ENCODE measurements at regions not wholly inside any gene's neighbourhood (a gene's known extent, or its start where the extent isn't known, plus 50 kb on each side); places are given as distances from the start of the nearest gene placed in this dataset.
A peak's percentile ranks its signal among the peaks of the same experiment; 100 is the strongest.
"Not testable (repeated sequence)": the region's sequence is repeated elsewhere in the genome, so short reads cannot be mapped to it uniquely, and the experiment has no call there.

DNA sequence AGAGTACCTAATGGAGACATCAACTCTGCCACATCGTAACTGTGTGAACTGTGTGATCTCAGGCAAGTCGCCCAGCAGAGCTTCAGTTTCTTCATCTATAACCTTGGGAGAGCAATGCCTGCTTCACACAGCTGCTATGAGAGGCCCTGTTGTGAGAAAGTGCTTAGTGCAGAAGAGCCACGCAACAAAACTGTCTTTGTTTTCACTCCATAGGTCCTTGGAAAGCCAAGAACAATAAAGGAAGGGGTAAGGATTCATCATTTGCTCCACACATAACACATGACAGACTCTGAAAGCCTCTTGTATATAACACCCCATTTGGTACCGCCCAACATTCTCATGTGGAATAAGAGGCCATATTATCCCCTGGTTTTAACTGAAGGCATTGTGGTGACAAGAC, 231.9 kb upstream of the ISX start:
- no peak for DNase-seq (ENCODE audit: low spot score)

DNA sequence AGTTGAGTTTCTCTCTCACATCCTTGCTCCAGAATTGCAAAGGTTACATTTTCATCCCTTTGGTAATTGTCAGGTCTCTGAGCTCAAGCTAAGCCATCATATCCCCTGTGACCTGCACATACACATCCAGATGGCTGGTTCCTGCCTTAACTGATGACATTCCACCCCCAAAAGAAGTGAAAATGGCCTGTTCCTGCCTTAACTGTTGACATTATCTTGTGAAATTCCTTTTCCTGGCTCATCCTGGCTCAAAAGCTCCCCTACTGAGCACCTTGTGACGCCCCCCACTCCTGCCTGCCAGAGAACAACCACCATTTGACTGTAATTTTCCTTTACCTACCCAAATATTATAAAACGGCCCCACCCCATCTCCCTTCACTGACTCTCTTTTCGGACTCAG, 231.4 kb upstream of the ISX start:
- DNase-seq (ENCODE audit: low spot score), result not testable (repeated sequence)

DNA sequence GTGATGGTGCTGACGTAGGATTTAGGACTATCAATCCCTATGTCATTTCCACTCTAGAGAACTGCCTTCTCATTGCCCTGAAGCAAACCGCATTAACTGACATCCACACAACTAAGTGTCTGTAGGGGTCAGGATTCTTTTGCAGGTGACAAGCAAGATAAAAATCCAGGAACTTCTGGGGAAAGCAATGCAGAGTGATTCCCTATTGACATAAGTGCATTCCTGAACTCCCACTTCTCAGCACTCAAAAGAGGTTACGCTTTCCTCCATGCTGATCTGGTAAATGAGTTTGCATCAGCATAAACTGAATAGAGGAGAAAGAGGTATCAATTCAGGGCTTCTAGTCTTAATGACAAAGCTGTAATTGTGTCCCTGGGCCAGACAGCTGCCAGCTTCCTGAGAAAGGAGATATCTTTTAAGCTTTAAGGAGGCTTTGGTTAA, 224.6 kb upstream of the ISX start:
- DNase-seq (ENCODE audit: low spot score), result no peak

DNA sequence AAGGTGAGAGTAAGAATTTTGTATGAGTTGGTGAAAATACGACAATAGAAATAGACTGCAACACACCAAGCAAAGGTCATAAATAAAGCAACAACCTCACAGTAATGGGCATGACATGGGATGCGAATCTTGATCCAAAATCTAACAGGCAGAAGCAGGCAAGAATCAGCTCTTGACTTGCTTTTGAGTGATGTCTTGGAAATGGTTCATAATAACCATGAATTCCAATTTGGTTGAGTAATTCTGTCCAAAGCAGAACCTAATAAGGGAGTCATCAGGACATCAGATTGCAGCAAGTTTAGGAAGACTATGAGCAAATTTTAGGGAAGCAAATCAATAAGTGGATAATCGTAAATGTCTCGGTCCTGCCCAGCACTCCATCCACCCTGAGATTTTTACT, 224.0 kb upstream of the ISX start:
- no peak for DNase-seq (ENCODE audit: low spot score)

DNA sequence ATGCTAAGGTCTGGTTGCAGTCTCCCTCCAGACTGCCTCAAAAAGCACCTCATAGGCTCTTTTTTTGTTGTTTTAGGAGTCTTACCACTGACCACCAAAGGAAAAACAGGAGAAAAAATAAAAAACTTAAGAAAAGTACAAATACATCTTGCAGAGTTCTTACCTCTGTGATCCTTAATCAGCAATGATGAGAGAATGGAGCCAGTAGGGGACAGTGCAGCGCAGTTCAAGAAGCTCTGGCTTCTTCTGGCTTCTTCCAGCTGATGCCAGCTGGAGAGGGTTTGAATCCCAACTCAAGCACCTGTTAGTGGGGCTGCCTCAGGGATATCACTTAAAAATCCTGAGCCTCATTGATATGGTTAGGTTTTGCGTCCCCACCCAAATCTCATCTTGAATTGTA, 223.3 kb upstream of the ISX start:
- no peak for DNase-seq (ENCODE audit: low spot score)

DNA sequence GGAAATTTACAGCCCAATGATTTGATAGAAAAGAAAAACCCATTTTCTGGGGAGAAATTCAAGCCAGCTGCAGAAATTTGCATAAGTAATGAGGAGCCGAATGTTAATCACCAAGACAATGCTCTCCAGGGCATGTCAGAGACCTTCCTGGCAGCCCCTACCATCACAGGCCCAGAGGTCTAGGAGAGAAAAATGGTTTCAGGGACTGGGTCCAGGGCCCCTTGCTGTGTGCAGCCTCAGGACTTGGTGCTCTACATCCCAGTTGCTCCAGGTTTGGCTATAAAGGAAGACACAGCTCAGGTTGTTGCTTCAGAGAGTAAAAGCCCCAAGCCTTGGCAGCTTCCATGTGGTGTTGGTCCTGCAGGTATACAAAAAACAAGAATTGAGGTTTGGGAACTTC, 222.2 kb upstream of the ISX start:
- DNase-seq (ENCODE audit: low spot score), result not testable (repeated sequence)

DNA sequence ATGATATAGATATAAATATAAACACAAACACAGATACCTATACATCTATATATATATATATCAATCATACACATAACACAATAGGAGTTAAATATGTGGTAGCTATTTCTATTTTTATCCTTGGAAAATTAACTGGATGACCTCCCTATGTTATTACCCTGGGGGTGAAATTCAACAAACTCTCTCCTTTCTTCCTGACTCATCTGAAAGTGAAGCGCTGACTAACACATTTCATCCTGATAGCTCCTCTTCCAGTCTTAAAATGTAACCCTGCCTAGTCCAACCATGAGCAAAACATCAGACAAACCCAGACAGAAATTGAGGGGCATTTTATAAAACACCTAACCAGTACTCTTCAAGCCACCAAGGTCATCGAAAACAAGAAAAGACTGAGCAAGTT, 220.6 kb upstream of the ISX start:
- peak; percentile 54 for DNase-seq (ENCODE audit: low spot score)

DNA sequence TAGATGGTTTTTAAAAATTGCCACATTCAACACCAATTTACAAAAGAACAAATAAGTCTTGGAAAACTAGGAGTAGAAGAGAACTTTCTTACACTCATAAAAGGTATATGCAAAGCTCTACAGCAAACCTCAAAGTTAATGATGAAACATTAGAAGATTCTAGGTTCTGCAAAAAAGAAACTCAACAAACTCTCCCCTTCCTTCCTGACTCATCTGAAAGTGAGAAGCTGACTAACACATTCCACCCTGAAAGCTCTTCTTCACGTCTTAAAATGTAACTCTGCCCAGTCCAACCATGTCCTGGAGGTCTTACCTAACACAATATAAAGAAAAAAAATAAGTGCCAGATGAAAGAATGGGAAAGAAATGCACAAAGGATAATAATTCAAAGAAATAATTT, 218.9 kb upstream of the ISX start:
- peak; percentile 64 for DNase-seq (ENCODE audit: low spot score)

DNA sequence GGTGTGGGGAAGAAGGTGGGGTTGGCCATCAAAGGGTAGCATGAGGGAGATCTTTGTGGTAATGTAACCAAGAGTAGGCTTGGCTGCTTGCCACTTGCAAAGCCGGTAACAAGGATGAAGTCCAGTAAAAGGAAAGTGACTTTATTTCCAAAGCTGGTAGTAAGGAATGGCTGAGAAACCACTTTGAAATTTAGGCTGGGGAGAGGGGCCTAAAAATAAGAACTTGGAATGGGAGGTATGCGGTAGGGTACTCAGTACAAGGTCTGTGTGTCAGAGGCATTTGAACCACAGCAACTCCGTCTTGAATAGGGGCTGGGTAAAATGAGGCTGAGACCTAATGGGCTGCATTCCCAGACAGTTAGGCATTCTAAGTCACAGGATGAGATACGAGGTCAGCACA, 216.0 kb upstream of the ISX start:
- DNase-seq (ENCODE audit: low spot score), result no peak

DNA sequence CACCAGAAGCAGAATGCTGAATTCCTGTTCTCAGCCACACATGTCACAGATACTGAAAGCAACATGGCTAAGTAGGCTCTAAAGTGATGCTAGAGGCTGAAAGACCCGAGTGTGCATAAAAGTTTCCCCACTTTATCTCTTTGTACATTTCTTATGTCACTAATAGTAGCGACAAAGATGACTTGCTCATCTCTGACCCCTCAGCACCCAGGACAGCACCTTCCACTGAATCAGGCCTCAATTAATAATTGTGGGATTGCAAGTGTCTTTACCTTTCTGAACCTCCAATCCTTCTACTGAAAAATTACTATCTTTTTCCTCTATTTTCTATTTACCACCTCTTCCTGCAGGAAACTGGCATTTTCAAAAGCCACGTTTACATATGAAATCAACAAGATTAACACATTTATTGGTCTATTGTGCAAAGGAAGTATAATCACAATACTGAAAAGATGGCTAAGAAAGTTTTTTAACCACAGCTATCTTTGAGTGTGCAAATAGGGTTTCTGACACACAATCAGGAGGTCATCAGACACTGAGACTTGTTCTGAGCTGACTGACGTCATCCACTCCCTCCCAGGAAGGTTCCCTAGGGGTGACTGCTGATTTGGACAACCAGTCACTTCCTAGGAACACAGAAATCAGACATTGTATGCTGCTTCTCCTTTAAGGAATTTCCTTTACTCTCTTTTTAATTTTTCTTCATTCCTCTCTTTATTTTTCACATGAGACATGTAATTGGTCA, 213.9 kb upstream of the ISX start:
- no peak for DNase-seq (ENCODE audit: low spot score)

DNA sequence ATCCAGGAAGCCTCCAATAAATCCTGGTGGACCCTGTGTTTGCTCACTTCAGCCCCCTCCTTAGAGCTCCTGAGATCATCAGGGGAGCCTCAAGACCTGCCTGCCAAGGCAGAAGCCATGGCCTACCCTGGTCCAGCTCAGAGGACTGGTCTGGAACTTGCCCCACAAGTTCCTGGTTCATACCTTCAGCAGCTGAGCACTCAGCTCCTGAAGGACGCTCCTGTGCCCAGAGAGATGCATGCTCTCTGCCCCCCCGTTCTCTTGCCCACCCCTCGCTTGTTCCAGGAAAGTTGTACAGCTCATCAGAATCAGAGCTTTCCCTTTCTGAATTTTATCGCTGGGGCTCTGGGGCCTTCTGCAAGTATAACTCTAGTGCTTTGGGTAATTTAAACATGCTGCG, 210.5 kb upstream of the ISX start:
- no peak for DNase-seq (ENCODE audit: low spot score)

DNA sequence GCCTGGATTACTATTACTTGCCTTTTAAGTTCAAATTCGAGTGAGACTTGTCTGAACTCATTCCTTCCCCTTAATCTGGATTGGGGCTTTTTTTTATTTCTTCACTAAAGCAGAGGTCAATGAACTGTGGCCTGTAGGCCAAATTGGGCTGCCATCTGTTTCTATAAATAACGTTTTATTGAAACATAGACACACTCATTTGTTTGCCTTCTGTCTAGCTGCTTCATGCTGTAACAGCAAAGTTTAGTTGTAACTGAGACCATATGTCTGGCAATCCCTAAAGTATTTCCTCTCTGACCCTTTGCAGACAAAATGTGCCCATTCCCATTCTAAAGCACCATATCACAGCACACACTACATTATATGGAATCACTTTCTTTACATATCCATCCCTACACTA, 207.9 kb upstream of the ISX start:
- no peak for DNase-seq (ENCODE audit: low spot score)

DNA sequence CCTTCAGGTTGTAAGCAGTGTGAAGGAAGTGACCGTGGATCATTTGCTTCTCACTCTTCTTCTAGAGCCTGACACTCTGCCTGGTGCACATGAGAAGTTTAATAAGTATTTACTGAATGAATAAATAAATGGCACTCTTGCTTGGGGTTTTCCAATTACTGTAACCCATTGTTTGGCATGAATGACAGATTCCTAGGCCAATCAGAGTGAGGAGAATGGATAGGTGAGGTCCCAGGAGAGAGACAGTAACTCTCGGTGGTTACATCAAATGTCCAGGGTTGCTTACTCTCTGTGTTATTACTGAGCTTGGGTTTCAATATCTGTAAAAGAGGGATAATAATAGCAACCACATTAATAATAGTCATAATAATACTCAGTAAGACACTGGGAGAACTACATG, 204.2 kb upstream of the ISX start:
- DNase-seq (ENCODE audit: low spot score), result no peak

DNA sequence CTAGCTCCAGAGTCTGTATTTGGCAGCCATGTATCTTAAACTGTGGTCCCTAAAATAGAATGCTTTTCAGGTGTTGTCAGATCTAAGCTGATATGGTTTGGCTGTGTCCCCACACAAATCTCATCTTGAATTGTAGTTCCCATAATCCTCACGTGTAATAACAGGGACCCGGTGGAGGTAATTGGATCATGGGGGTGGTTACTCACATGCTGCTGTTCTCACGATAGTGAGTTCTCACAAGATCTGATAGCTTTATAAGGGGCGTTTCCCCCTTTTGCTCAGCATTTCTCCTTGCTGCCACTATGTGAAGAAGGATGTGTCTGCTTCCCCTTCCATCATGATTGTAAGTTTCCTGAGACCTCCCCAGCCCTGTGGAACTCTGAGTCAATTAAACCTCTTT, 199.9 kb upstream of the ISX start:
- DNase-seq (ENCODE audit: low spot score), result no peak

DNA sequence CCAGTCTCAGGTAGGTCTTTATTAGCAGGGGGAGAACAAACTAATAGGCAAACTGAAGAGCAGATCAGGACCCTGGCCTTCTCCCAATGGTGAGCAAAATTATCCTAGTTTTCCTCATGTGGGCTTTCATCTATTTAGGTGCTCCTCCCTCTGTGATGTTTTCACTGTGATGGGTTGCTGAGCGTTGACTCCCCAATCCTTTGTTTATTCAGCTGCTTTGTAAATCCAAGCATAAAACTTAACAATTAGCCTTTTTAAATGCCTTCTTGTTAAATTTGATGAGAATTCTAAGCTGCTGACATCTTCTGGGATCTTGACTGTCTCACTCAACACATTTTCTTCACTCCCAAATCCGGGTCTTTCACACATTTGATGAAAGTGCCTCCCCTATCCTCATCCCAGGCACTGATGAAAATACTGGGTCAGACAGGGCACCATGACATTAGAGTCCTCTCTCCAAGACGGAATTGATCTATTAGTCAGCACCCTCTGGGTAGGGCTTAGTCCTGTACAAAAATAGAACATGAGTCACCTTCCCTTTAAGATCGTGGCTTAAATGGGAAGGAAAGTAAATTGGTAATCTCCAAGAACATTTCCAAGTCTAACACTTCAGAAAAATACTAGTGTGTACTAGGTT, 199.3 kb upstream of the ISX start:
- DNase-seq (ENCODE audit: low spot score), result peak; percentile 86

DNA sequence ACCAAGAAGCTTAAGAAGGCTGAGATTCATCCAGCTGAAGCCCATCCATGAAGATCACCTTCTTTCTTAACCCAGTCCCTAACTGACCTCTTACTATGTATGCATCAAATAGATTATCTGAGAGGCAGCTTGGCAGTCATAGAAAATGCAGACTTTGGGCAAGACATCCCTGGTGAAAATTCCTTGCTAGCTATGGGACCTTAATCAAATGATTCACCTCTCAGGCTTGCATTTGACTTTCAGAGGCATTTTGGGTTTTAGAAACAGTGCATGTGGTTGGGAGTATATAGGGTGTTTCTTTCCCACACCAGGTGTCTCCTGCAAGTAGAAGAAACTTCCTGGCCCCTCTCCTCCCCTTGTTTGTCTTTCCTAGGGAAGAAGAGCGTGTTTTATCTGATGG, 188.5 kb upstream of the ISX start:
- peak; percentile 69 for DNase-seq (ENCODE audit: low spot score)

DNA sequence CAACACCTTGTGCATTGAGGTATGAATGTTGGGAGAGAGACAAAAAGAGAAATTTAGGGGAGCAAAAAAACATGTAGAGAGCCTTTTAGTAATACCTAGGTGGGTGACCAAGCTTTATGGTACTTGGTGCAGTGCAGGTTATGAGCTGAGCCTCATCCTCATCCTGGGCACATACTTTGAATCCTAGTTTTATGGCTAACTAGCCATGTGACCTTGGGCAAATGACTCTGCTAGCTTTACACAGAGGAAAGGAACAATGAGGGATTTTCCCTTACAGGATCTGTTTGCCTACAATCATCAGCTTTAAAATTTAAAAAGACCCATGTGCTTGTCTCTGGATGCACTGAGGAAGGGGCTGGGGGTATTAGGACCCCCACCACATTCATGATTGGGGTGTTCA, 187.8 kb upstream of the ISX start:
- DNase-seq (ENCODE audit: low spot score), result no peak

DNA sequence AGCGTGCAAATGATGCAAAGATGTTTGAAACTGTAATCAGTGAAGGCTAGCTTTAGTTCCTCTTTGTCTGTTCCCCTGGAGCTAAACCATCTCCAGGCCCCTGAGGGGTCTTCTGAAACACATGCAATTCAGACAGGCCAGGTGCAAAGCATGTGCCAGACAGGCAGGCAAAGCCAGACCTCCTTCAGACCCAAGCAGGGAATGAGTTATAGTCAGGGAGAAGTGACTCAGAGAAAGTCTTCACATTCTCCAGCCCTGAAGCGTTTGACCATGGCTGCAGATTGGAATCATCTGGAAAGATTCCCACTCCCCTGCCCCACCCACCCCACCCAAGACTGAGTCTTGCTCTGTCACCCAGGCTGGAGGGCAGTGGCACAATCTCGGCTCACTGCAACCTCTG, 187.0 kb upstream of the ISX start:
- DNase-seq (ENCODE audit: low spot score), result peak; percentile 90

DNA sequence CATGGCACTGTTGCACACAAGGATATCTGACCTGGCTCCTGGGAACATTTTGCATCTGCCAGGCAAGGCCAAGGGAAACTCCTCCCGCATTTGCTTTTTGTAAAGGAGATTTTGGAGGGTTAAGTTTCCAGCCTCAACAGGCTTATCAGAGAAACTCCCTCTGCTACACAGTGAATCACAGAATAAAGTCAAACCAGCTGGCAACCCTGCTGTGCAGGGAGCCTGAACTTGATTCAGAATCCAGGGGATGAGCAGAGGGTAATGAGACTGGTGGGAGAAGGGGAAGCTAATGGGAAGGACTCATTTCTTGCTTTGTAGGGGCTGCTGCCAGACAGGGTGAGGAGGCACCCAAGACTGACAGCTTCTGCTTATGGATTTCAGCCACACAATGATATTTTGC, 185.3 kb upstream of the ISX start:
- peak; percentile 43 for DNase-seq (ENCODE audit: low spot score)

DNA sequence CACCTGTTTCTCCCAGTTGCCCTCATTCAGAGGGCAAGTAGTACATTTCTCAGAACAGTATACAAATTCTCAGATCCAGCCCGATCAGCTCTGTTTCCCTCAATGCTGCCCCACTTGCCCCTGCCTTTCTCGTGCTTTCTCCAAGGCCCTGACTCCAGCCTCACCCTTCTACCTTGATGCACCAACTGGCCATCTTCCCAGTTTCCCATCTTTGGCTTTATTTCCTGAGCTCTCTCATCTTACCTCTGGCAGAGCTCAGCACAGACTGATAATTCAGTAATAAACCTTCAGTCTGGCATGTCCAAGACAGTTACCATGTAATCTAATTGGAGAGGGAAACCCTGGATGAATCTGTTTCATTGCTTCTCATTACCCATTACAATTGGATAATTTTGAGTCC, 184.5 kb upstream of the ISX start:
- DNase-seq (ENCODE audit: low spot score), result no peak

DNA sequence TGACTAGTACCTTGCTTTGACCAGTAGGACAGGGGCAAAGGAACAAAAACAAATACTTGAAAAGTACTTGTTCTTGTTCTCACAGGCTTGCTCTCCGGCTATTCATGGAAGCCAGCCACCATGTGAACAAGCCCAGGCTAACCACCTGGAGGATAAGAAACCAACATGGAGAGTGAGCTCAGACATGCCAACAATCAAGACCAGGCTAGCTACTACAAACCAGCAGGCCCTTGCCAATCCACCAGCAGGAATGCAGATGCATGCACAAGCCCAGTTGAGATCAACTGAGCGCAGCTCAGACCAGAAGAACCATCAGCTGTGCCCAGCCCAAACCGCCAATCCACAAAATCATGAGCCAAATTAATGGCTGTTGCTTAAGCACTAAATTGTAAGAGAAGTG, 180.1 kb upstream of the ISX start:
- no peak for DNase-seq (ENCODE audit: low spot score)

DNA sequence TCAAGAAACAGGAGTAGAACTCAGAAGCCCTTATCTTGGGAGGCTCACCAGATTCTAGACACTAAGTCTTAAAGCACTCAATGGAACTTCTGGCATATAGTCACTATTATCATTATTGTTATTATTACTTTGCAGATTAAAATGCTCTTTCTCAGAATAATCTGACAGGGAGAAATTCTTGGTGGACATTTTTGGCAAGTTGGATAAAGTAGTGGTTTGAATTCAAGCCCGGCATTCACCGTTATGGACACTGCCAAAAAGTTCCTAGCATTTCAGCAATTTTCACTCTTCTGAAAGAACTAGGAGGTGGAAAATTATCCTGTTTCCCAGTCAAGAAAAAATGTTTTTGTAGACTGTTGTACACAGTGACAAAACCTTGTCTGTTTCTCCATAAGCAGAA, 179.6 kb upstream of the ISX start:
- DNase-seq (ENCODE audit: low spot score), result peak; percentile 61

DNA sequence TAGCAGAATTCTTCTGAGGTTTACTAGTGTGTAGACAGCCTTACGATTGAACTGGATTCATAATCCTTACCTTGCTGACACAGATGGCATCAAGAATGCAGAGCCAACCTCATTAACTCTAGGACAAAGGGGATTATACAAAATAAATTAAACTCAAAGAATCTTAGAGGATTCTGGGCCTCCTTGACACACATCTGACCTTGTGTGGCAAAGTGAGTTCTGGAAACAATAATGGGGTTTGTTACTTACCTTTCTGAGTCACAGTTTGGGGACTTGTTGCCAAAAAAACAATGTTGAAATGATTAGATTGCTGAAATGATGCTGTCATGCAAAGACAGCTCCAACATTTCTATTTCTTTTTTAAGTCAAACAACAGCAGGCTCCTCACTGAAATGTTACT, 179.1 kb upstream of the ISX start:
- DNase-seq (ENCODE audit: low spot score), result peak; percentile 38

DNA sequence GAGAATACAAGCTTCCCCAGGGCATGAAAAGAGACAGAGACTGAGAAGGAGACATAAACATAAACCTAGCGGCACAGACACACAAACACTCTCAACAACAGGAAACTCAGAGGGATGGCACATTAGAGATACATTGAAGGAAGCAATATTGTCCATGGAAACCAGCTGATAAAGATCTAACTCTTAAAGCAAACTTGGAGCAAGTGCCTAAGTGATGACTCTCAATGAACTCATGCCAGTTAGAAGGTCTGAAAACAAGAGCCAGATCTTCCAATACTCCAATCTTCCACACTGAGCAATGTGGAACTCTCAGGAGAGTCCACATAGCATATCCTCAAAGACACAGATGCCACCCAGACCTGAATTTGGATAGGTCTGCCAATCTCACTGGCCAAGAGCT, 168.8 kb upstream of the ISX start:
- DNase-seq (ENCODE audit: low spot score), result peak; percentile 66
